ENCODE measurements at regions not wholly inside any gene's neighbourhood (a gene's known extent, or its start where the extent isn't known, plus 50 kb on each side); places are given as distances from the start of the nearest gene placed in this dataset.

GRCh38 chr18:27860011-27860410, 316.9 kb downstream of the CDH2 start:
- Histone ChIP-seq H3K36me3 (replicated peaks in 1 of 2; ENCODE audit: control insufficient read depth in 2 of 2, insufficient read depth in 2 of 2, low read length in 2 of 2) (no peaks in the 10 kb centered on the region), H3K27me3 (ENCODE audit: control insufficient read depth in 3 of 3, insufficient read depth in 3 of 3, low read depth in 1 of 3, low read length in 3 of 3) (no peaks in the 10 kb centered on the region), H3K27ac (replicated peaks; ENCODE audit: low read length) (no peak overlapping the region), H2BK5ac (ENCODE audit: low read length) (no peak overlapping the region), H2BK15ac (ENCODE audit: low read length) (no peak overlapping the region), H3K9ac (ENCODE audit: low read depth, low read length, poor library complexity) (no peak overlapping the region), H3K23ac (ENCODE audit: low read depth, low read length, poor library complexity) (no peak overlapping the region), H2AFZ (ENCODE audit: low read length) (no peak overlapping the region), H2BK12ac (ENCODE audit: low read length) (no peak overlapping the region), H3K4me3 (ENCODE audit: low read length in 2 of 2) (no peak overlapping the region), H4K8ac (ENCODE audit: low read depth, low read length) (no peak overlapping the region), H3K4me1 (ENCODE audit: control insufficient read depth in 2 of 2, insufficient read depth in 1 of 2, low read depth in 1 of 2, low read length in 2 of 2) (peaks cover 0 to 3% of the 10 kb centered on the region in 2 donors), H2BK120ac (ENCODE audit: low read depth, low read length) (no peak overlapping the region), H4K91ac (ENCODE audit: low read depth, low read length, poor library complexity) (no peak overlapping the region), H3K4me2 (ENCODE audit: insufficient read depth, low read length, poor library complexity, severe bottlenecking) (no peak overlapping the region), H3K9me3 (replicated peaks in 1 of 2; ENCODE audit: control insufficient read depth in 2 of 2, insufficient read depth in 1 of 2, low read depth in 1 of 2, low read length in 2 of 2) (no peaks in the 10 kb centered on the region), H3K4ac (ENCODE audit: low read length) (no peak overlapping the region), H2AK5ac (ENCODE audit: low read depth, low read length) (no peak overlapping the region), H3K14ac (ENCODE audit: low read length) (no peak overlapping the region), H3K79me1 (ENCODE audit: low read depth, low read length) (no peaks in the 10 kb centered on the region), H3K18ac (ENCODE audit: low read length) (no peak overlapping the region)
- WGBS, 2 donors (ENCODE audit: extremely low coverage in 2 of 2, insufficient read length in 2 of 2, insufficient replicate concordance in 1 of 2), result no CpG with 5 or more reads among the region's 4 CpGs
- DNase-seq (ENCODE audit: low spot score), result no peak

DNA sequence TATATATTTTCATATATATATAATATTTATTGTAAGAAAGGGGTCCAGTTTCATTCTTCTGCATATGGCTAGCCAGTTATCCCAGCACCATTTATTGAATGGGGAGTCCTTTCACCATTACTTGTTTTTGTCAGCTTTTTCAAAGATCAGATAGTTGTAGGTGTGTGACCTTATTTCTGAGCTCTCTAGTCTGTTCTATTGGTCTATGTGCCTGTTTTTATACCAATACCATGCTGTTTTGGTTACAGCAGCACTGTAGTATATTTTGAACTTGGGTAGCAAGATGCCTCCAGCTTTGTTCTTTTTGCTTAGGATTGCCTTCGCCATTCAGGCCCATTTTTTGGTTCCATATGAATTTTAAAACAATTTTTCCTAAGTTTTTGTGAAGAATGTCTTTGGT, 320.1 kb downstream of the CDH2 start:
- no peaks in the 10 kb centered on the region for H3K9me3 ChIP-seq (replicated peaks in 1 of 2; ENCODE audit: control insufficient read depth in 2 of 2, insufficient read depth in 1 of 2, low read depth in 1 of 2, low read length in 2 of 2)
- H2BK5ac ChIP-seq (ENCODE audit: low read length), result no peak overlapping the region
- H4K8ac ChIP-seq (ENCODE audit: low read depth, low read length), result no peak overlapping the region
- H3K27me3 ChIP-seq (ENCODE audit: control insufficient read depth in 3 of 3, insufficient read depth in 3 of 3, low read depth in 1 of 3, low read length in 3 of 3), result no peaks in the 10 kb centered on the region
- H3K18ac ChIP-seq (ENCODE audit: low read length), result no peak overlapping the region
- H3K23ac ChIP-seq (ENCODE audit: low read depth, low read length, poor library complexity), result no peak overlapping the region
- H2AK5ac ChIP-seq (ENCODE audit: low read depth, low read length), result no peak overlapping the region
- no peak overlapping the region for H3K14ac ChIP-seq (ENCODE audit: low read length)
- no peak overlapping the region for H2AFZ ChIP-seq (ENCODE audit: low read length)
- H2BK120ac ChIP-seq (ENCODE audit: low read depth, low read length), result no peak overlapping the region
- no peak overlapping the region for H3K9ac ChIP-seq (ENCODE audit: low read depth, low read length, poor library complexity)
- no peaks in the 10 kb centered on the region for H3K36me3 ChIP-seq (replicated peaks in 1 of 2; ENCODE audit: control insufficient read depth in 2 of 2, insufficient read depth in 2 of 2, low read length in 2 of 2)
- no peak for DNase-seq (ENCODE audit: low spot score)
- H2BK12ac ChIP-seq (ENCODE audit: low read length), result no peak overlapping the region
- no peaks in the 10 kb centered on the region for H3K79me1 ChIP-seq (ENCODE audit: low read depth, low read length)
- H3K4me1 ChIP-seq (ENCODE audit: control insufficient read depth in 2 of 2, insufficient read depth in 1 of 2, low read depth in 1 of 2, low read length in 2 of 2), result peaks cover 0 to 3% of the 10 kb centered on the region in 2 donors
- H3K4ac ChIP-seq (ENCODE audit: low read length), result no peak overlapping the region
- no peak overlapping the region for H3K4me3 ChIP-seq (ENCODE audit: low read length in 2 of 2)
- no peak overlapping the region for H4K91ac ChIP-seq (ENCODE audit: low read depth, low read length, poor library complexity)
- WGBS, 2 donors (ENCODE audit: extremely low coverage in 2 of 2, insufficient read length in 2 of 2, insufficient replicate concordance in 1 of 2), result no CpG with 5 or more reads among the region's 1 CpG
- no peak overlapping the region for H3K27ac ChIP-seq (replicated peaks; ENCODE audit: low read length)
- no peak overlapping the region for H3K4me2 ChIP-seq (ENCODE audit: insufficient read depth, low read length, poor library complexity, severe bottlenecking)
- H2BK15ac ChIP-seq (ENCODE audit: low read length), result no peak overlapping the region

- H2BK5ac ChIP-seq (ENCODE audit: low read length), result no peak overlapping the region
- H3K79me1 ChIP-seq (ENCODE audit: low read depth, low read length), result no peaks in the 10 kb centered on the region
- H2AK5ac ChIP-seq (ENCODE audit: low read depth, low read length), result no peak overlapping the region
- no peak overlapping the region for H3K23ac ChIP-seq (ENCODE audit: low read depth, low read length, poor library complexity)
- no peak overlapping the region for H2AFZ ChIP-seq (ENCODE audit: low read length)
- peaks cover 0 to 3% of the 10 kb centered on the region in 2 donors for H3K4me1 ChIP-seq (ENCODE audit: control insufficient read depth in 2 of 2, insufficient read depth in 1 of 2, low read depth in 1 of 2, low read length in 2 of 2)
- H4K8ac ChIP-seq (ENCODE audit: low read depth, low read length), result no peak overlapping the region
- H2BK15ac ChIP-seq (ENCODE audit: low read length), result no peak overlapping the region
- no peak overlapping the region for H4K91ac ChIP-seq (ENCODE audit: low read depth, low read length, poor library complexity)
- no peak overlapping the region for H3K27ac ChIP-seq (replicated peaks; ENCODE audit: low read length)
- H3K36me3 ChIP-seq (replicated peaks in 1 of 2; ENCODE audit: control insufficient read depth in 2 of 2, insufficient read depth in 2 of 2, low read length in 2 of 2), result no peaks in the 10 kb centered on the region
- no peak overlapping the region for H2BK12ac ChIP-seq (ENCODE audit: low read length)
- H3K4me3 ChIP-seq (ENCODE audit: low read length in 2 of 2), result no peak overlapping the region
- H3K27me3 ChIP-seq (ENCODE audit: control insufficient read depth in 3 of 3, insufficient read depth in 3 of 3, low read depth in 1 of 3, low read length in 3 of 3), result no peaks in the 10 kb centered on the region
- DNase-seq (ENCODE audit: low spot score), result no peak
- H3K9me3 ChIP-seq (replicated peaks in 1 of 2; ENCODE audit: control insufficient read depth in 2 of 2, insufficient read depth in 1 of 2, low read depth in 1 of 2, low read length in 2 of 2), result peaks cover 0 to 2% of the 10 kb centered on the region in 2 donors
- no peak overlapping the region for H3K14ac ChIP-seq (ENCODE audit: low read length)
- no peak overlapping the region for H2BK120ac ChIP-seq (ENCODE audit: low read depth, low read length)
- H3K4ac ChIP-seq (ENCODE audit: low read length), result no peak overlapping the region
- H3K18ac ChIP-seq (ENCODE audit: low read length), result no peak overlapping the region
- no peak overlapping the region for H3K9ac ChIP-seq (ENCODE audit: low read depth, low read length, poor library complexity)
- no peak overlapping the region for H3K4me2 ChIP-seq (ENCODE audit: insufficient read depth, low read length, poor library complexity, severe bottlenecking)
These were observed 321.4 kb downstream of the CDH2 start for GRCh38 chr18:27855486-27855885.

DNA sequence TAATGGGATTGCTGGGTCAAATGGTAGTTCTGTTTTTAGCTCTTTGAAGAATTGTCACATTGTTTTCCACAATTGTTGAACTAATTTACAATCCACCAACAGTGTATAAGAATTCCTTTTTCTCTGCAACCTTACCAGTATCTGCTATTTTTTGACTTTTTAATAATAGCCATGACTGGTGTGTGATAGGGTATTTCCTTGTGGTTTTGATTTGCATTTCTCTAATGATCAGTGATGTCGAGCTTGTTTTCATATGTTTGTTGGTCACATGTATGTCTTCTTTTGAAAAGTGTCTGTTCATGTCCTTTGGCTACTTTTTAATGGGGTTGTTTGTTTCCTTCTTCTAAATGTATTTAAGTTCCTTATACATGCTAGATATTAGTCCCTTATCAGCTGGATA, 322.3 kb downstream of the CDH2 start:
- no peak overlapping the region for H2BK12ac ChIP-seq (ENCODE audit: low read length)
- no CpG with 5 or more reads among the region's 1 CpG for WGBS, 2 donors (ENCODE audit: extremely low coverage in 2 of 2, insufficient read length in 2 of 2, insufficient replicate concordance in 1 of 2)

More for the DNA sequence above, 322.3 kb downstream of the CDH2 start:
- H2AK5ac ChIP-seq (ENCODE audit: low read depth, low read length), result no peak overlapping the region
- no peak overlapping the region for H3K4me3 ChIP-seq (ENCODE audit: low read length in 2 of 2)
- no peak overlapping the region for H4K91ac ChIP-seq (ENCODE audit: low read depth, low read length, poor library complexity)
- H3K27me3 ChIP-seq (ENCODE audit: control insufficient read depth in 3 of 3, insufficient read depth in 3 of 3, low read depth in 1 of 3, low read length in 3 of 3), result no peaks in the 10 kb centered on the region
- no peak overlapping the region for H2AFZ ChIP-seq (ENCODE audit: low read length)
- no peak overlapping the region for H3K14ac ChIP-seq (ENCODE audit: low read length)
- no peak overlapping the region for H3K23ac ChIP-seq (ENCODE audit: low read depth, low read length, poor library complexity)
- H3K4me2 ChIP-seq (ENCODE audit: insufficient read depth, low read length, poor library complexity, severe bottlenecking), result no peak overlapping the region
- no peak overlapping the region for H3K27ac ChIP-seq (replicated peaks; ENCODE audit: low read length)
- H3K18ac ChIP-seq (ENCODE audit: low read length), result no peak overlapping the region
- H2BK5ac ChIP-seq (ENCODE audit: low read length), result no peak overlapping the region
- no peaks in the 10 kb centered on the region for H3K79me1 ChIP-seq (ENCODE audit: low read depth, low read length)
- no peak overlapping the region for H3K9ac ChIP-seq (ENCODE audit: low read depth, low read length, poor library complexity)
- peaks cover 0 to 2% of the 10 kb centered on the region in 2 donors for H3K9me3 ChIP-seq (replicated peaks in 1 of 2; ENCODE audit: control insufficient read depth in 2 of 2, insufficient read depth in 1 of 2, low read depth in 1 of 2, low read length in 2 of 2)
- no peak overlapping the region for H4K8ac ChIP-seq (ENCODE audit: low read depth, low read length)
- H3K36me3 ChIP-seq (replicated peaks in 1 of 2; ENCODE audit: control insufficient read depth in 2 of 2, insufficient read depth in 2 of 2, low read length in 2 of 2), result no peaks in the 10 kb centered on the region
- H3K4me1 ChIP-seq (ENCODE audit: control insufficient read depth in 2 of 2, insufficient read depth in 1 of 2, low read depth in 1 of 2, low read length in 2 of 2), result no peaks in the 10 kb centered on the region
- no peak overlapping the region for H2BK15ac ChIP-seq (ENCODE audit: low read length)
- H3K4ac ChIP-seq (ENCODE audit: low read length), result no peak overlapping the region
- H2BK120ac ChIP-seq (ENCODE audit: low read depth, low read length), result no peak overlapping the region
- DNase-seq (ENCODE audit: low spot score), result no peak

All from neuronal stem cell (in vitro differentiated cells).